Loucy (cell line): ENCODE measurements at regions not wholly inside any gene's neighbourhood (a gene's known extent, or its start where the extent isn't known, plus 50 kb on each side); places are given as distances from the start of the nearest gene placed in this dataset.

Experiments
- H2AFZ ChIP-seq: fragments of 200-600 bp; sonication (generic); 2 replicates; pipeline ENCODE4 v1.6.0; 2016; ENCODE audit warnings: antibody characterized with exemption, mild to moderate bottlenecking, low read length, moderate library complexity
- H3F3A ChIP-seq: fragments of 200-600 bp; 2 replicates; pipeline ENCODE4 v1.6.0; 2016; ENCODE audit warnings: antibody characterized with exemption, low read depth, mild to moderate bottlenecking
- H3K27me3 ChIP-seq: fragments of 200-600 bp; sonication (generic); 2 replicates; pipeline ENCODE4 v1.6.1; 2014; ENCODE audit warnings: low read length, mild to moderate bottlenecking; ENCODE audit not compliant: insufficient read depth, poor library complexity, severe bottlenecking
- H3K36me3 ChIP-seq: fragments of 200-600 bp; sonication (generic); 2 replicates; pipeline ENCODE4 v1.6.1; 2016; ENCODE audit warnings: low read length; ENCODE audit not compliant: insufficient read depth
- H3K4me1 ChIP-seq: fragments of 200-600 bp; sonication (generic); 2 replicates; pipeline ENCODE4 v1.5.1; 2014; ENCODE audit warnings: low read length, mild to moderate bottlenecking; ENCODE audit not compliant: insufficient read depth, poor library complexity, severe bottlenecking
- H3K4me2 ChIP-seq: fragments of 200-600 bp; sonication (generic); 2 replicates; pipeline ENCODE4 v1.6.0; 2014; ENCODE audit warnings: antibody characterized with exemption, low read length, low read depth, mild to moderate bottlenecking; ENCODE audit not compliant: poor library complexity, severe bottlenecking
- H3K4me3 ChIP-seq: fragments of 200-600 bp; sonication (generic); 2 replicates; pipeline ENCODE4 v1.5.1; 2014; ENCODE audit warnings: low read length, mild to moderate bottlenecking, mixed read lengths; ENCODE audit not compliant: poor library complexity, severe bottlenecking
- H3K79me2 ChIP-seq: fragments of 200-600 bp; sonication (generic); 2 replicates; pipeline ENCODE4 v1.6.1; 2014; ENCODE audit warnings: low read length; ENCODE audit not compliant: insufficient read depth
- H3K9ac ChIP-seq: fragments of 200-600 bp; sonication (generic); 2 replicates; pipeline ENCODE4 v1.6.0; 2014; ENCODE audit warnings: mild to moderate bottlenecking, low read depth, low read length, moderate library complexity; ENCODE audit not compliant: poor library complexity, severe bottlenecking
- H3K9me2 ChIP-seq: fragments of 200-600 bp; sonication (generic); replicated peaks from 2 replicates; pipeline ENCODE4 v1.6.1; 2016; ENCODE audit warnings: low read depth, low read length, mixed read lengths
- H3K9me3 ChIP-seq: fragments of 200-600 bp; sonication (generic); 2 replicates; pipeline ENCODE4 v1.6.1; 2014; ENCODE audit warnings: mild to moderate bottlenecking, antibody characterized with exemption, low read length, low read depth; ENCODE audit not compliant: insufficient read depth
- H4K20me1 ChIP-seq: fragments of 200-600 bp; sonication (generic); 2 replicates; pipeline ENCODE4 v1.6.0; 2014; ENCODE audit warnings: antibody characterized with exemption, low read length, mild to moderate bottlenecking; ENCODE audit not compliant: insufficient read depth, poor library complexity, severe bottlenecking
- CTCF ChIP-seq: fragments of 200-600 bp; sonication (generic); conservative IDR thresholded peaks from 2 replicates; pipeline ENCODE4 v1.5.1; 2014; ENCODE audit warnings: mild to moderate bottlenecking, antibody characterized with exemption, low read length
- EZH2phosphoT487 ChIP-seq: fragments of 200-600 bp; IDR thresholded peaks from 2 replicates; pipeline ENCODE4 v1.6.1; 2018; ENCODE audit warnings: antibody characterized with exemption, mild to moderate bottlenecking, moderate library complexity, borderline replicate concordance

- H3K9ac ChIP-seq, result no peak overlapping the region
- no peak overlapping the region for H3K4me3 ChIP-seq
- H3K9me2 ChIP-seq, result no peaks in the 10 kb centered on the region
- H3F3A ChIP-seq, result no peaks in the 10 kb centered on the region
- H3K4me2 ChIP-seq, result no peak overlapping the region
- H4K20me1 ChIP-seq, result no peaks in the 10 kb centered on the region
- TF ChIP-seq CTCF (no peak), EZH2phosphoT487 (no peak)
- no peaks in the 10 kb centered on the region for H3K9me3 ChIP-seq
- H3K36me3 ChIP-seq, result no peaks in the 10 kb centered on the region
- no peaks in the 10 kb centered on the region for H3K27me3 ChIP-seq
- no peaks in the 10 kb centered on the region for H3K79me2 ChIP-seq
- H3K4me1 ChIP-seq, result no peaks in the 10 kb centered on the region
- H2AFZ ChIP-seq, result no peak overlapping the region
Observed at GRCh38 chr9:109556061-109556460, 58.0 kb upstream of the PTPN3 start.

- Histone ChIP-seq H3K9ac (no peak overlapping the region), H3K4me2 (no peak overlapping the region), H3K9me2 (no peaks in the 10 kb centered on the region), H3K79me2 (no peaks in the 10 kb centered on the region), H3K4me3 (no peak overlapping the region), H3K27me3 (no peaks in the 10 kb centered on the region), H3F3A (no peaks in the 10 kb centered on the region), H3K36me3 (no peaks in the 10 kb centered on the region), H3K9me3 (no peaks in the 10 kb centered on the region), H3K4me1 (no peaks in the 10 kb centered on the region), H2AFZ (no peak overlapping the region), H4K20me1 (no peaks in the 10 kb centered on the region)
- TF ChIP-seq CTCF (no peak), EZH2phosphoT487 (no peak)
Observed at GRCh38 chr9:109556786-109557185, 58.7 kb upstream of the PTPN3 start.

GRCh38 chr9:109557481-109557880, 59.4 kb upstream of the PTPN3 start:
- TF ChIP-seq EZH2phosphoT487 (no peak), CTCF (no peak)
- Histone ChIP-seq H3F3A (no peaks in the 10 kb centered on the region), H2AFZ (no peak overlapping the region), H3K27me3 (no peaks in the 10 kb centered on the region), H3K4me2 (no peak overlapping the region), H3K9me3 (no peaks in the 10 kb centered on the region), H3K79me2 (no peaks in the 10 kb centered on the region), H3K9me2 (no peaks in the 10 kb centered on the region), H3K36me3 (no peaks in the 10 kb centered on the region), H3K4me3 (no peak overlapping the region), H3K9ac (no peak overlapping the region), H4K20me1 (no peaks in the 10 kb centered on the region), H3K4me1 (no peaks in the 10 kb centered on the region)
